LNCAP (cell line): ENCODE measurements at regions not wholly inside any gene's neighbourhood (a gene's known extent, or its start where the extent isn't known, plus 50 kb on each side); places are given as distances from the start of the nearest gene placed in this dataset.

ENCODE experiments used
- CTCF ChIP-seq: fragments of 450-650 bp; IDR thresholded peaks from 2 replicates; pipeline ENCODE4 v1.5.1; 2017; ENCODE audit warnings: mild to moderate bottlenecking

GRCh38 chr21:41559658-41560631 lies 52.0 kb upstream of the TMPRSS2 start:
- TF ChIP-seq CTCF, result no peak

GRCh38 chr21:41558842-41559241 lies 50.9 kb upstream of the TMPRSS2 start:
- no peak for TF ChIP-seq CTCF

GRCh38 chr21:41557884-41558283 lies 49.9 kb upstream of the TMPRSS2 start:
- TF ChIP-seq CTCF, result no peak
